HCT116 (cell line): ENCODE measurements at regions not wholly inside any gene's neighbourhood (a gene's known extent, or its start where the extent isn't known, plus 50 kb on each side); places are given as distances from the start of the nearest gene placed in this dataset.

Source experiments
- ELF1 ChIP-seq: IDR thresholded peaks from 2 replicates; pipeline ENCODE4 v1.6.1; 2012; ENCODE audit warnings: low read depth, borderline replicate concordance
- EZH2 ChIP-seq: fragments of 200-600 bp; sonication (generic); IDR thresholded peaks from 2 replicates; pipeline ENCODE4 v1.6.1; 2017; ENCODE audit warnings: antibody characterized with exemption, mixed run types
- EZH2phosphoT487 ChIP-seq: fragments of 200-600 bp; IDR thresholded peaks from 2 replicates; pipeline ENCODE4 v1.6.1; 2018; ENCODE audit warnings: antibody characterized with exemption, borderline replicate concordance
- JUND ChIP-seq: IDR thresholded peaks from 2 replicates; pipeline ENCODE4 v1.6.1; 2012
- POLR2A ChIP-seq: IDR thresholded peaks from 2 replicates; pipeline ENCODE4 v1.7.0; 2011; ENCODE audit warnings: borderline replicate concordance; ENCODE audit not compliant: insufficient read depth, insufficient read length; ENCODE audit errors: extremely low read depth
- POLR2AphosphoS5 ChIP-seq: IDR thresholded peaks from 2 replicates; pipeline ENCODE4 v1.6.1; 2011; ENCODE audit warnings: mild to moderate bottlenecking, low read depth, low read length, moderate library complexity
- SRF ChIP-seq: IDR thresholded peaks from 2 replicates; pipeline ENCODE4 v1.6.1; 2012; ENCODE audit warnings: low read depth
- YY1 ChIP-seq: IDR thresholded peaks from 2 replicates; pipeline ENCODE4 v1.6.1; 2011; ENCODE audit warnings: low read length, low read depth, moderate library complexity, mild to moderate bottlenecking; ENCODE audit not compliant: insufficient replicate concordance; ENCODE audit errors: extremely low read depth
- TF ChIP-seq, protein P1 (sequence below), 3 experiments: fragments of 200-600 bp in 1 of 3; sonication (generic) in 1 of 3; IDR thresholded peaks in 2 of 3; conservative IDR thresholded peaks in 1 of 3; 2 replicates each; pipeline ENCODE4 v1.5.1; 2012 to 2017; ENCODE audit warnings: low read depth in 2 of 3, low read length in 2 of 3, antibody characterized with exemption in 1 of 3, borderline replicate concordance in 1 of 3, control low read depth in 1 of 3, mild to moderate bottlenecking in 1 of 3, mixed read lengths in 1 of 3, mixed run types in 1 of 3, moderate library complexity in 1 of 3; ENCODE audit not compliant: insufficient read depth in 1 of 3
- TF ChIP-seq, protein P2 (sequence below): IDR thresholded peaks from 2 replicates; pipeline ENCODE4 v1.6.1; 2012

GRCh38 chr14:106666341-106666740 lies 1140.0 kb downstream of the TMEM121 start:
- TF ChIP-seq, protein P1, sequence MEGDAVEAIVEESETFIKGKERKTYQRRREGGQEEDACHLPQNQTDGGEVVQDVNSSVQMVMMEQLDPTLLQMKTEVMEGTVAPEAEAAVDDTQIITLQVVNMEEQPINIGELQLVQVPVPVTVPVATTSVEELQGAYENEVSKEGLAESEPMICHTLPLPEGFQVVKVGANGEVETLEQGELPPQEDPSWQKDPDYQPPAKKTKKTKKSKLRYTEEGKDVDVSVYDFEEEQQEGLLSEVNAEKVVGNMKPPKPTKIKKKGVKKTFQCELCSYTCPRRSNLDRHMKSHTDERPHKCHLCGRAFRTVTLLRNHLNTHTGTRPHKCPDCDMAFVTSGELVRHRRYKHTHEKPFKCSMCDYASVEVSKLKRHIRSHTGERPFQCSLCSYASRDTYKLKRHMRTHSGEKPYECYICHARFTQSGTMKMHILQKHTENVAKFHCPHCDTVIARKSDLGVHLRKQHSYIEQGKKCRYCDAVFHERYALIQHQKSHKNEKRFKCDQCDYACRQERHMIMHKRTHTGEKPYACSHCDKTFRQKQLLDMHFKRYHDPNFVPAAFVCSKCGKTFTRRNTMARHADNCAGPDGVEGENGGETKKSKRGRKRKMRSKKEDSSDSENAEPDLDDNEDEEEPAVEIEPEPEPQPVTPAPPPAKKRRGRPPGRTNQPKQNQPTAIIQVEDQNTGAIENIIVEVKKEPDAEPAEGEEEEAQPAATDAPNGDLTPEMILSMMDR (IDR thresholded peaks at IDR 0.05 in 2 of 3, conservative IDR thresholded peaks at IDR 0.05 in 1 of 3; ENCODE audit: borderline replicate concordance in 1 of 3, insufficient read depth in 1 of 3, low read depth in 2 of 3, low read length in 2 of 3) = no peak
- TF ChIP-seq JUND (no peak), ELF1 (no peak), EZH2phosphoT487 (no peak), POLR2A (no peak), YY1 (no peak), EZH2 (no peak), SRF (no peak), POLR2AphosphoS5 (no peak)
- TF ChIP-seq, protein P2, sequence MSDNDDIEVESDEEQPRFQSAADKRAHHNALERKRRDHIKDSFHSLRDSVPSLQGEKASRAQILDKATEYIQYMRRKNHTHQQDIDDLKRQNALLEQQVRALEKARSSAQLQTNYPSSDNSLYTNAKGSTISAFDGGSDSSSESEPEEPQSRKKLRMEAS = no peak
